ENCODE measurements at regions not wholly inside any gene's neighbourhood (a gene's known extent, or its start where the extent isn't known, plus 50 kb on each side); places are given as distances from the start of the nearest gene placed in this dataset.

DNA sequence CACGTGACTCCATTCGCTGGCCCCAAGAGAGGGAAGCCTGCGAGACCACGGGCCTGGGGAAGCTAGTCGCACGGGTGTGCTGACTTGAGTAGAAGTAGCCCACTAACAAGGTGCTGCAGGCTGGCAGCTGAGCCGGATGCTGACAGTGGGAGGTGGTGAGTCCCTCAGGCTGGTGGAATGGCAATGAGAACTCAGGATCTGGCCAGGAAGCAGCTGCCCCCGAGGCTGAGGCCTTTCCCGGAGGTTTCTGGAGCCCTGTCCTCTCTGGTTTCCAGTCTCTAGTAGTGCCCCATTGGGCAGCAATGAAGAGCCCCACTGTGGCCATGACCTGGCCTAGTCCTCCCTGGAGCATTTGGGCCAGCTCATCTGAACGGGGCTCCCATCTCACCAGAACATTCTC, 366.7 kb upstream of the IRX4 start:
- H3K4me3 ChIP-seq (ENCODE audit: low read length), result no peak overlapping the region
- no peak for DNase-seq (ENCODE audit: low read depth)
- TF ChIP-seq, protein P1, sequence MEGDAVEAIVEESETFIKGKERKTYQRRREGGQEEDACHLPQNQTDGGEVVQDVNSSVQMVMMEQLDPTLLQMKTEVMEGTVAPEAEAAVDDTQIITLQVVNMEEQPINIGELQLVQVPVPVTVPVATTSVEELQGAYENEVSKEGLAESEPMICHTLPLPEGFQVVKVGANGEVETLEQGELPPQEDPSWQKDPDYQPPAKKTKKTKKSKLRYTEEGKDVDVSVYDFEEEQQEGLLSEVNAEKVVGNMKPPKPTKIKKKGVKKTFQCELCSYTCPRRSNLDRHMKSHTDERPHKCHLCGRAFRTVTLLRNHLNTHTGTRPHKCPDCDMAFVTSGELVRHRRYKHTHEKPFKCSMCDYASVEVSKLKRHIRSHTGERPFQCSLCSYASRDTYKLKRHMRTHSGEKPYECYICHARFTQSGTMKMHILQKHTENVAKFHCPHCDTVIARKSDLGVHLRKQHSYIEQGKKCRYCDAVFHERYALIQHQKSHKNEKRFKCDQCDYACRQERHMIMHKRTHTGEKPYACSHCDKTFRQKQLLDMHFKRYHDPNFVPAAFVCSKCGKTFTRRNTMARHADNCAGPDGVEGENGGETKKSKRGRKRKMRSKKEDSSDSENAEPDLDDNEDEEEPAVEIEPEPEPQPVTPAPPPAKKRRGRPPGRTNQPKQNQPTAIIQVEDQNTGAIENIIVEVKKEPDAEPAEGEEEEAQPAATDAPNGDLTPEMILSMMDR (conservative IDR thresholded peaks at IDR 0.05; ENCODE audit: low read length), result no peak

DNA sequence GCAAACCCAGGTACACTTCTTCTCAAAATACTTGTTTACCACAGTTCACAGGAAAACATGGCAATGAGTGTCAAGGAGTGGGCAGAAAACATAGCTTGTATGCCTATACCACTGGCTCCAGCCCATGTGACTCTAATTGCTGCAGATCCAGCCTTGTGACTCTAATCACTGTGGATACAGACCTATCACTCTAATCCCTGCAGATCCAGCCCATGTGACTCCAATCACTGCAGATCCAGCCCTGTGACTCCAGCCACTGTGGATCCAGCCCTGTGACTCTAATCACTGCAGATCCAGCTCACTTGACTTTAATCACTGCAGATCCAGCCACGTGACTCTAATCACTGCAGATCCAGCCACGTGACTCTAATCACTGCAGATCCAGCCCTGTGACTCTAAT, 366.3 kb upstream of the IRX4 start:
- no peak for DNase-seq (ENCODE audit: low read depth)
- TF ChIP-seq, protein P1 (conservative IDR thresholded peaks at IDR 0.05; ENCODE audit: low read length), result no peak
- no peak overlapping the region for H3K4me3 ChIP-seq (ENCODE audit: low read length)

DNA sequence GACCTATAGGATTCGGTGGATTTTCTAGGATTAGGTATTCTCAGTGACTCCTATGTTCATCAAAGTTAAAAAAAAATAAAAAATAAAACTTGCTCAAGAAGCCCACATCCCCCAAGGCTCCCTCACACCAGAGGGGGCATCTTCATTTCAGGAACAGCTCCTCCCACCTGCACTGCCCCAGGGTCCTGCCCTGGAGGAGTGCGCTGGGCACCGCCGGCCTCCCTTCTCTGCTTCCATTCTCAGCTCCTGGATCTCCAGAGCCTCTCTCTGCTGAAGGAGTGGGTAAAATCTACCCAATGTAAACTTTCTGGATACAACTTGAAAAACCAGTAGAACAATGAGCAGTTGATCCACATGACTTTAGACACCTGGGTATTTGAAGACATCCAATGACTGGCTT, 359.8 kb upstream of the IRX4 start:
- DNase-seq (ENCODE audit: low read depth), result no peak
- TF ChIP-seq, protein P1 (conservative IDR thresholded peaks at IDR 0.05; ENCODE audit: low read length), result no peak
- H3K4me3 ChIP-seq (ENCODE audit: low read length), result no peak overlapping the region

DNA sequence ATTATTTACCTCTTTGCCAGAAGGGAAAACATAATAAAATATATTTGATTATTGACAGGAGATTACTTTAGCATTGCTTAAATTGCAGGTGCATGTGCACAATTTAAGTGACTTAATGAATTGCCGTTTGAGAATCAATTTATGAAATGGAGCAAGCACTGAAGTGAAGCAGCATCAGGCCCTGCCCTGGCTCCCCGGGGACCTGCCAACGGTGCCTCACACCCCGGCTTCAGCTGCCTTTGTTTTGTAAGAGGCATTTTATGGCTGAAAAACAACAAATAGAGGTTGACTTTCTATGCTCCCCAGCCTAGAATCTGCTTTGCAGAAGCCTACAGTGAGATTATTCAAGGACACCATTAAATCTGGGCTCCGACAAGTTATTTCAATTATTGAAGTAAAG, 359.1 kb upstream of the IRX4 start:
- no peak for DNase-seq (ENCODE audit: low read depth)
- TF ChIP-seq, protein P1 (conservative IDR thresholded peaks at IDR 0.05; ENCODE audit: low read length), result no peak
- no peak overlapping the region for H3K4me3 ChIP-seq (ENCODE audit: low read length)

DNA sequence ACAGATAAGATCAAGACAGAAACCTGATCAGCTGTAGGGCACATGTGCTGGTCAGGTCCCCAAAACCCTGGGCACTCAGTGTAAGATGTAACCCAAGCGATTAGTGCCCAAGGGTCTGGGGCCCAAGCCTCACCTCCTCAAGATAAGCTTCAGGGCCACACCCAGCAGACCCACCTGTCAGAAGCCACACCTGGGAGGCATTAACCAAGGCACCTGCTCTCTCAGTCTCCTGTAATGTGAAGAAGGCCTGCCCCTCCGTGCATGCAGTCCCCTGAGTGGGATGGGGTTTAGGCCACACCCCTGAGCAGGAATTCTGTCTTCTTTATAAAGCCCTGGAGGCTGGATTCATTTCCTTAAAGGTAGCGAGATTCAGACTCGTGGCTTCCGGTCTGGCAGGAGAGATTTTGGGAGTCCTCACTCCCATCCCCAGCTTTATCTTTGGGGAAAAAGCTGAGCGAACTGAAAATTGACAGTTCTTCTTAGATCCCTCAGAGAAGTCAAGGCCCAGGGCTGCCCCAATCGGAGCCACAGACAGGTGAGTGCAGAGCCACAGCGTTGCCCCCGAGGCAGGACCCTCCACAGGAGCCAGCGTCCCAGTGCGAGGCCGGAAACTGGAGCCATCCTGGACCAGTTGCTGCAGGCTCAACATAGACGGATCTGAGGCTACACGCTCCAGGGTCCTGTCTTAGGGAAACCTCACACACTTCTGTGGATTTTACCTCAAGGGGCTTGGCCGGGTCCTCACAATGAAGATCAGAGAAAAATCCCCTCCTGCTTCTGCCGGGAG, 357.6 kb upstream of the IRX4 start:
- TF ChIP-seq, protein P1 (conservative IDR thresholded peaks at IDR 0.05; ENCODE audit: low read length), result no peak
- no peak for DNase-seq (ENCODE audit: low read depth)
- H3K4me3 ChIP-seq (ENCODE audit: low read length), result no peak overlapping the region

DNA sequence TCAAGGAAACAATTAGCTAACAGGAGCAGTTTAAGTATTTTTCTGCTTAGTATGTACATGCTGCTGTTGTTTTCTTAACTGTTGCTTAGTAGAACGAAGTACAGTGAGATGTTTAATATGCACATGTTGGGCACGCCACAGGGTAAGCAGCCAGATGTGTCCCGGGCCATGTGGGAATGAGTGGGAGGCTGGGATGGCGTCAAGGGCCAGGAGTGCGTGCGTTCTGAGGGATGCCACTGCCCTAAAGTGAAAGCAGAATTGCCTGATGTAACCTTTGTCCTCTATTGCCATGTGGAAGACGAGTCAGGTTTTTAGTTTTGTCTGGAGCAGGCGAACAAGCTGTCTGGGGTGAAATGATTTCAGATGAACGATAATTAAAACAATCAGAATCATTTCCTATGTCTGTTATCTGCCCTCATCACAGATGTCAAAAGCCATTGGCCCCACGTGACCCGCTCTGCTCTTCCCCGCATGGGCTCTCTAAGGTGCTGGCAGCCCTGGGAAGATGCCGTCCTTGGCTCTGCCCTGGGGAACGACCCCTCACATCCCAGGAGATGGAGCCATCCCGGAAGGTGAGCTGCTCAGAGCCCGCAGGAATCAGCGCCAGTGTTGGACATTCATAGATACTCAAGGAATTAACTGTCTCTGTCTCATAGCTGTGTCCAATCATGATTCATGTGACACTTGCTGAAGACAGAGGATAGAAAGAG, 356.6 kb upstream of the IRX4 start:
- TF ChIP-seq, protein P1 (conservative IDR thresholded peaks at IDR 0.05; ENCODE audit: low read length), result no peak
- DNase-seq (ENCODE audit: low read depth), result no peak
- H3K4me3 ChIP-seq (ENCODE audit: low read length), result no peak overlapping the region

DNA sequence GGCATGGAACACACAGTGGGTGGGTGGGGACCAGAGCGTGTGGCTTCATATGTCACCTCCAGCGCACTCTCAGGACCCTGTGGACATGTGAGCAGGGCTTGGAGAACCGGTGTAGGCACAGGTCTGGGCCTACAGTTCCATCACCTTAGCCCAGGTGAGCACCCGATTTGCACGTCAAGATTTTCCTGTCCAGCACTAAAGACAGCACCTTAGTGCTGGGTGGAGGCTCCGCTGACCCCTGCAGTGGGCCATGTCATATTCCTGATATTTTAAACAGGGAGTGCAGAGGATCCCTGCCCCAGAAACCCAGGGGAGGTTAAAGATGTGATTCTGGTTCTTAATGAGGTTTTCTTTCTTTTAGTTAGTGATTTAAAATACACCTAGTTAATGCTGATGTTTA, 356.0 kb upstream of the IRX4 start:
- no peak for DNase-seq (ENCODE audit: low read depth)
- TF ChIP-seq, protein P1 (conservative IDR thresholded peaks at IDR 0.05; ENCODE audit: low read length), result no peak
- H3K4me3 ChIP-seq (ENCODE audit: low read length), result no peak overlapping the region

Measured in AG10803 (cell line).